Stimulated activated CD8-positive, alpha-beta memory T cell treated with anti-CD3 and anti-CD28 coated beads, Interleukin-15, amount 100 ng/mL, for 1 hour (primary cell): ENCODE measurements at regions not wholly inside any gene's neighbourhood (a gene's known extent, or its start where the extent isn't known, plus 50 kb on each side); places are given as distances from the start of the nearest gene placed in this dataset.

Source experiments
- DNase-seq: peaks from one replicate; pipeline ENCODE4 v3.0.0-alpha.2; 2020; ENCODE audit warnings: low read depth

- no peak for DNase-seq
Measured at GRCh38 chr11:122346006-122346405, 230.0 kb upstream of the BLID start.

- no peak for DNase-seq
Measured at GRCh38 chr11:122345586-122345985, 229.6 kb upstream of the BLID start.

- no peak for DNase-seq
Measured at GRCh38 chr11:122344215-122344614, 228.2 kb upstream of the BLID start.

GRCh38 chr11:122343210-122343609 is 227.2 kb upstream of the BLID start:
- DNase-seq: no peak

GRCh38 chr11:122342089-122342744 is 226.2 kb upstream of the BLID start:
- DNase-seq: no peak

DNA sequence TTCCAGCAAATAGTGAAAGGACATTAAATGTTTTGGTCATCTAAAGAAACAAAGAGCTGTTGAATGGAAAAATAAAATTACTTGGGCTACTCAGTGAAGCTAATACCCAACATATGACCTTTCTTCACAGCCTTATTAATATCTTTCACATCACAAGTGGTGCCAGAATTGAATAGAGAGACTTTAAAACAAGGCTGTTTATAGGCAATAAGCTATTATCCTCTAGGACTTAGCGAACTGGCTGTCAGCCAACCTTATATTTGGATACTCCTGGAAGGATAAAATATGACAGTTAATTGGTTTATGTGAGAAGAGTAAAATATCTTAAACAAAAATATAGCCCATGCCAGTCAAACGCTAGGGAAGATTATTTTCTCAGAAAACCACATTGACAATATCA is 225.5 kb upstream of the BLID start:
- no peak for DNase-seq

DNA sequence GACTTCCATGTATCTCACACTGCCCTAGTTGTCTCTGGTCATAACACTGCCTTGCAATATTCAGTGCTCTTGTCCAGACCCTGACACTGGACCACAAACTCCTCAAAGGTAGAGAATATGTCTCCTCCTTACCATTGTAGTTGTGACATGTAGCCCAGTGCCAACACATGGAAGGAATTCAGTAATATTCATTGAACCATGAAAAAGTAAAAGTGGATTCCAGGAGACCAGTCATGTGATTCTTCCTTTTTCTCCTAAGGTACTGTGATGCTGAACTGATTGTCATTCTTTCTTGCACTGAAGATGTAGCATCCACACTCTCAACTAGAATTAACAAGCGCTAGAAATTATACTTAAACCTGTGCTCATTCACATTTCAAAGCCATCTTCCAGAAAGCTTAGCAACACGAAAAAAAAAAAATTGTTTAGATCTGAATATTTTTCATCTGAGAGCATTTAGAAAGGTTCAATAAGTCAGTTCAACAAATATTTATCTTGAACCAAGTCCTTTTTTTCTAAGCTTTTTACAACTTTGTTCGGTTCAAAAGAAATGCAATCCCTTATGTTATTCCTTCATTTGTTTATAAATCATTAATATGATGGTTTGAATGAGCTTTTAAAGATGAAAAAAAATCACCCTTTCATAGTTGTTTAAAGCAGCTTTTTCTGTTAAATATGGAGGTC is 224.7 kb upstream of the BLID start:
- DNase-seq: no peak

DNA sequence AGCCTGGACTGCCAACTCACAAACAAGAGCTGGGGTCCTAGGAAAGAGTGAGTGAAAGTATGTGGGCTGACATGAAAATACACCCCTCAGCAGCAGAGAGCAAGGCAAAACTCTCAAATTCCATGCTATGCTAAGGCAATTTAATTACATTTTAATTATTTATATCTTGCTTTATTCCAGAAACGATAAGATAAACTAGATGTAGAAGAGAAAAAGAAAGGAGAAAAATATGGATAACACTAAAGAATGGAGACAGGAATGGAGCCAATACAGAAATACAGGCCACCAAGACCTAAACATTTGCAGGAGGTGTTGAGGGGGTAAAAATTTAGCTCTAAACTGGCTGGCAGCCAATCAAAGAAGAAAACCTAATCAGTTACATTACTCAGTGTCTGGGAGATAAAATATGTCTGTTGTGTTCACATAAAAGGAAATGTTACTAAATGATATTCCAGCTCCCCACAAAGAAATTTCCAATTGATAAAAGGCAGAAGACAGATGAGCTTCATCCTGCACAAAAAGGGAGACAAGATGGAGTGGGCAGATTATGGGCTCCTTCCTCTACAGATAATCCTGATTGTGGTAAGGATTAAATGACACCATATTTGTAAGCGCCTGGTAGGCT is 223.5 kb upstream of the BLID start:
- DNase-seq: no peak

DNA sequence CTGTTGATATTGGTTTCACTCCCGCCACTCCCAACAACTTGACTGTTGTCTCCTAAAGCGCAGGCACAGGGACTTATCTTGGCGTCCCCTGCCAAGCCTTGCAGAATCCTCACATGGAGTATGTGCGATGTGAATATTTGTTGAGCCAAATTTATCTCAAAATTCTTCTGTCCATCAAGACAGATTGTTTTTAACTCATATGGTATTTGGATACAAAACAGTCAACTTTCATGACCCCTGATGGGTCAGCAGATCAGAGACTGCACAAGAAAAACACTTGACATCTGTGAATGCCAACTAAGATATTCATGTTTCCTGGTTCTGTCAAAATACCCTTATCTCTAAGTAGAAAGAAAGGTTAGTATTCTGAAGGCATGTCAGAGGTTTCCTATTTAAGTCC is 221.7 kb upstream of the BLID start:
- no peak for DNase-seq

GRCh38 chr11:122337241-122337640 is 221.2 kb upstream of the BLID start:
- DNase-seq: no peak

DNA sequence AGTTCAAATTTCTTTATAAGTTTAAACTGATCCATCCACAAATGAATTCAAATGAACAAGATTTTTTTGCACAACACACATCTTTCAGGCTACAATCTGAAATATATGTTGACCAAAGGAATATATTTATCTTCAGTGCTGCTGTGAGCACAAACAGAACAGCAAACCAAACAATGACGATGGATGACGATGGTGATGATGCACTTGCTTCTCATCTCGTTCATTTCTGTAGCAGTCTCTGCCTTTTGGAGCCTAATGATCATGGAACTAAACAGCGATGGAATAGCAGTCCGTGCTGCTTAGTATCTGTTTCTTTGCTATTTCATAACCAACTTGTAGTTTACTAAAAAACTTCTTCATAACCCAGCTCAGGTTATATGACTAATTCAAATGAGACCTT is 220.7 kb upstream of the BLID start:
- DNase-seq: no peak

DNA sequence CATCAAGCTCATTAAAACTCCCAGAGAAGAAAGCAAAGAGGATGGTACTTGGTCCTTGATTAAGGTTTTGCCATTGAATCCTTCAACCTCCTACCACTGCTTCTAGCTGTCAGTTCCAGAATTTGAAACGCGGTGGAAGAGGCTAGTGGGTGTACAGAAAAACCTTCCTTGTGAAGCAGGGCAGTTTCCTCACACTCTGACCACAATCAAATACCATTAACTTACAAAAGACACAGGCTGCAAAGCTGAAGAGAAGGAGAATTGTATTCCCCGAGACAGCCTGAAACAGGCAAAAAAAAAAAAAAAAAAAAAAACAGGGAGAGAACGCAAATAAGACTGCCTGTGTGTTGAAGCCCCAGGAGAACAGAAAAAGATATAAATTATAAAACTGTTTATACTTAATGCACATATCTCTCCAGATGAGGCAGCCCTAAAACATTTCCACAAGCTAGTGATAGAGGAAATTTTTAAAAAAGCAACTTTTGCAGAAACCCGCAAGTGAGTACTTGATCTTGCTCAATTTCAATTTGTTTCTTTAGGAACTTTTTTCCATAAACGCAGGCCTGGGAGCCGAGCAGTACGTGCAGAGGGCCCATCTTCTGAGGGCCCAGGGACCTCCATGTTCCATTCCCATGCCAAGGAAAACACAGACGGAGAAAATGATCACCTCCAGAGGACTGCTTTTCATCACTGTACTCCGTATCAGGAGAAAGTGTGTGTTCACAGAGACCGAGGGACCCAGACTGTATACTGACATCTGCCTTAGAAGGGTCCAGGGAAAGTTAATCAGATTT is 218.7 kb upstream of the BLID start:
- no peak for DNase-seq

DNA sequence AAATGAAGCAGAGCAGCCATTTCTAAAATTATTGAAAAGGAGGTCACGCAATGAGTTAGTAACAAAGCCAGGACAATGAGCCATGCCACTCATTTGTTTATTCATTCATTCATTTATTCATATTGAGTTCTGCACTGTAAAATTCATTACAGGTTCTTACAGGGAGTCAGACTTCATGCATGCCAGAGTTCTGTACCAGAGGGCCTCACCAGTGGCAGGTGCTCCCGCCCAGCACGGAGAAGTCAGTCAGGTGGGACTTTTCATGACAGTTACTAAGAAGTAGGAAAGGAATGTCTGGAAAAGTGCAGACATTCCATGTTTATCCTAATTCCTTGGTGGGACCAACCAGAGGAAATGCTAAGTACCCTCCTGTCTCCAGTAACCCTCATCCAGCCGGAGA is 217.5 kb upstream of the BLID start:
- DNase-seq: no peak

DNA sequence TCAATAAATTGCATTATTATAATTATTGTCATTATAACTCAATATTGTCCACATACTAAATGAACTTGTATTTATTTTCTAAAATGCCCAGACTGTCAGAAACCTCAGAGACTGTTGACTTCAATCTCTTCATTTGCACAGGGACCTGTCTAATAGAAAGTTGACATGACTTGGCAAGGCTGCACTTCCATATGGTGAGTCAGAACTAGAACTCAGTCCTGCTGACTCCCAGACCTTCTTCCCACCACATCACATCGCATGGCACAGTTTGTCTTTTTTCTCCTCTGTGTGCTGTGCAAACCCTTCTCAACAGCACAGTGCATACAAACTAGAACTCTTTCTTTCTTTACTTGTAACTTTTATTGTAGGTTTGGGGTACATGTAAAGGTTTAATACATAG is 215.1 kb upstream of the BLID start:
- DNase-seq: no peak

DNA sequence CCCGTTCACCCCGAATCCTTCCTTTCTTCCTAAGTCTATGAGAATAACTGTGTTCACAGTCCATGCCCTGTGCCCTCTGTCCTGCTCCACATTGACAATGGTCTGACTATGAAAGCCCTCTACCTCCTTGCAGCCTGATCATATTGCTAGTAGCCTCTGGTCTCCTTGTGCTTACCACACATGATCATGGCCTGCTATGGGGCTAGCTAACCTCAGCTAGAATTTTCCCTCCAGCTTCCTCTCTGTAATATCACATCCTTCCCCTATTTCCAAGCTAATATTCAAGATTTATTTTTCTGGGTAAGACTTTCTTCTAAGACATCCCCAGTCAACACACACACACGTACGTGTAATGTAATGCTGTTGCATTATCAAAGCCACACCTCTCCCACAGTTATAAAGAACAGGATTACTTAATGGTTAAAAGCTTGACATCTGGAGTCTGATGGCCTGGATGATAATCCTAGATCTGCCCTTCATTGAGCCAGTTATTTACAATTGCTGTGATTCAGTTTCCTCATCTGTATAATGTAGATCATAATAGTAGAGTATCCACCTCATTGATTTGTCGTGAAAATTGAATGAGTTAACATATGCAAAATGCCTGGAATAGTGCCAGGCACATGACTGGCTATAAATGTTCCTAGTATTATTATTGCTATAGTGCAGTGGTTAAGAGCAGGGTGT is 214.4 kb upstream of the BLID start:
- DNase-seq: no peak

DNA sequence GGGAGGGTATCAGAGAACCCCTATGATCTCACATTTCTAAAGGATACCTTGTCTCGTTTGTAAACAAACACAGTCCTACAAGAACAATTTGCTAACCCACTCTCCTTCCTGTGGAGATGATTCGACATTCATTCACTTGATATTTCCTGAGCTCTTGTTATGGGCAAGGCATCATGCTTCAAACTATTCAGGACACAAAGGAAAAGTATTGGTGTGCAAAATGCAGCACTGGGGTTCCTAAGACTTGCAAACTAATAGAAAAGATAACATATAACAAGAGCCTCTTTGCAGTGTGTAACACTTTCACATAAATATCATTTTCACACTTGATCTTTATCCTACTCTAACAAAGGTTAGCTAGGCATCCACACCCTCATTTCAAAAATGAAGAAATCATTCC is 211.5 kb upstream of the BLID start:
- no peak for DNase-seq

GRCh38 chr11:122323754-122324421 is 207.9 kb upstream of the BLID start:
- no peak for DNase-seq

DNA sequence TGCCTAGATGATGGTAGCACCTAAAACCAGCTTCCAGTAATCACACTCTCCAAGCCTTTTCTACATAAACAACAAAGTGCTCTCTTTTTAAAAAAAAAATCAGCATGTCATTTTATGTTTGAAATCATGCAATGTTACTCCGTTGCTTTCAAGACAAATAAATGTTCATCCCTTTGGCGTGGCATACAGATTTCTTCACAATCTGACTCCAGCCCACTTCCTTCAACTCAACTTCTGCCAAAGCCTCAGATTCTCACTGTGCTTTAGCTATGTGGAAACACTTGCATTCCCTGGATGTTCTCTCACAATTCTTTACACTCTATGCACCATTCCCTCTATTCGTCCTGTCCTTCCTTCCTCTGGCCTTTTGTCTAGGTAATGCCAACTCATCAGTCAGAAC is 206.3 kb upstream of the BLID start:
- no peak for DNase-seq

DNA sequence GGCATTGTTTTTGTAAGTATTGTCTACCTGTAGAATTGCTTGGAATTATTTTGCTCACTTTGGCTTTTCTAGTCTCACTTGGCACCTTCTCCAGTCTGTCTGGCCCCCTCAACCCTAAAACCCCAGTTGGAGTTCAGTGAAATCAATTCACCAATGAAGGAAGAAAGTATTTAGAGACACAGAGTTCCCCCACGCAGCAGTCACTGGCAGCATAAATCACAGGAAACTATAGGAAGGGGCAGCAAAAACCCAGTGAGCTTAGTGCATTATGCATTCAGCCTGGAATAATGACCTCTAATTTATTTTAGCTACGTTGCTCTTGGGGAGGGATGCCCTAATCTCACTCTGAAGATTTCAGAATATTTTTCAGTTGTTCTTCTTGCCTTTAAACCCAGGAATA is 204.7 kb upstream of the BLID start:
- DNase-seq: no peak

DNA sequence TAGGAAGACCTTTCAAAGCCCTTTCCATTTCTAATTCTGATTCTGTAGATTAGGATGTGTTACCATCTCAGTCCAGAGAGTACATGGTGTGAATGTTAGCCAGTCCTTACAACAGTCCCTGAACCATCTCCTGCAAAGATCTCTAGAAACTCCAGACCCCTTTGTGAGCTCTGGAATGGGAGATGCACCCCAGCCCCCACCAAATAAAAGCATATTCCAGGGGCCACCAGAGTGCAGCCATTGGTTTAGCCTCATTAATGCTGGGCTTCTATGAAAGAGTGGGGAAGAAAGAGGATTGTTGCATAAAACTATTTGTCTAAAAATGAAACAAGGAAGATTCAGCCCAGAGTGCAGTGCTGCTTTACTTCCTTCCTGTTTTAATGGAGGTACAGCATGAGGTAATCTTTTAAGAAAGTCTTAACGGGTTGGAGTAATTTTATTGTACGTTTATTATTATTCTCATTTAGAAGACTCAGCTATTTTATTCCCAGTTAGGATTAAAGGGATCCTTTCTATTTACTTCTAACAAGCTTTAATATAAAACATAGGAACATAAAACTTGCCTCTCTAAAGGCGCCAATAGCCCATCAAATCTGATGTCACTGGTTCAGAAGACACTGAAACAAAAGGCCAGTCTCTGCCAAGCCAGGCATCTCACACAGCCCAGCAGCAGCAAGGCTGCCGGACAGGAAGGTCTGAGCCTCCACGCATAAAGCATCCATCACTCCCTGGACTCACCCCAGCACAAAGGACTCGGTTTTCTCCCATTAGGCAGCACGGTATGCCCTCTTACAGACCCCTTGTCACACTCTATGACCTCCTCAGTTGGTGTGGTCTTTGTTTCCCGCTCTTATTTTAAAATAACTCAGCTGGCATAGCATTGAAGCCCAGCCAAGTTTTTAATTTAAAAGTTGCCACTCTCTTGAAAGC is 203.9 kb upstream of the BLID start:
- DNase-seq: no peak

- no peak for DNase-seq
Measured at GRCh38 chr11:122319085-122319484, 203.1 kb upstream of the BLID start.
